B cell (primary cell): ENCODE measurements at regions not wholly inside any gene's neighbourhood (a gene's known extent, or its start where the extent isn't known, plus 50 kb on each side); places are given as distances from the start of the nearest gene placed in this dataset.

ENCODE experiments used
- ATAC-seq: fragments of 200-7000 bp; cut with Tn5 transposase; one replicate; pipeline ENCODE4 v1.10.0; 2021; ENCODE audit warnings: low read depth, mild to moderate bottlenecking, moderate number of reproducible peaks, moderate library complexity
- CTCF ChIA-PET: fragments of 350-600 bp; sonication (Branson Sonifier 250); formaldehyde crosslinking; loops from one replicate; lab custom pipeline; 2021; ENCODE audit warnings: antibody characterized with exemption, inconsistent platforms; lab: Charles Lee
- POLR2A ChIA-PET: fragments of 350-600 bp; sonication (Branson Sonifier 250); formaldehyde crosslinking; loops from one replicate; lab custom pipeline; 2021; ENCODE audit warnings: antibody characterized with exemption; lab: Charles Lee
- DNase-seq: peaks from one replicate; pipeline ENCODE4 v3.0.0; 2013
- H2AFZ ChIP-seq: 2 replicates; pipeline ENCODE4 v1.6.1; 2012; ENCODE audit warnings: mild to moderate bottlenecking, low read depth, low read length; ENCODE audit not compliant: insufficient read depth, poor library complexity, severe bottlenecking
- H3K27ac ChIP-seq, 2 donors: 1 replicate in 1 of 2; 2 replicates in 1 of 2; pipeline ENCODE4 v1.5.1; 2012 to 2013; ENCODE audit warnings: low read length in 2 of 2, mild to moderate bottlenecking in 2 of 2, moderate library complexity in 1 of 2
- H3K27me3 ChIP-seq, 4 experiments: fragments of 200-600 bp in 1 of 4; sonication (generic) in 1 of 4; replicated peaks in 1 of 4; 1 replicate in 2 of 4; 2 replicates in 2 of 4; pipeline versions ENCODE4 v1.6.1 to v1.7.0; 2013 to 2016; ENCODE audit warnings: low read length in 3 of 4, mild to moderate bottlenecking in 2 of 4, mixed read lengths in 1 of 4, moderate library complexity in 1 of 4; ENCODE audit not compliant: insufficient read depth in 4 of 4, control insufficient read depth in 3 of 4; ENCODE audit errors: control extremely low read depth in 1 of 4
- H3K36me3 ChIP-seq, 2 experiments: replicated peaks in 1 of 2; 1 replicate in 1 of 2; 2 replicates in 1 of 2; pipeline versions ENCODE4 v1.6.1 to v1.7.1; 2013; ENCODE audit warnings: low read length in 1 of 2; ENCODE audit not compliant: insufficient read depth in 2 of 2, control insufficient read depth in 1 of 2; ENCODE audit errors: control extremely low read depth in 1 of 2, extremely low read depth in 1 of 2
- H3K4me1 ChIP-seq, 2 donors: fragments of 200-600 bp in 1 of 2; sonication (generic) in 1 of 2; 1 replicate in 1 of 2; 2 replicates in 1 of 2; pipeline versions ENCODE4 v1.5.1 to v1.6.1; 2013 to 2017; ENCODE audit warnings: low read length in 2 of 2; ENCODE audit not compliant: control insufficient read depth in 2 of 2, insufficient read depth in 2 of 2
- H3K4me2 ChIP-seq: replicated peaks from 2 replicates; pipeline ENCODE3; 2012; ENCODE audit warnings: mild to moderate bottlenecking, low read depth, low read length; ENCODE audit not compliant: poor library complexity, severe bottlenecking
- H3K4me3 ChIP-seq, 5 experiments: fragments of 200-600 bp in 1 of 5; sonication (generic) in 1 of 5; 1 replicate in 3 of 5; 2 replicates in 2 of 5; pipeline versions ENCODE4 v1.5.1 to v1.7.0; 2011 to 2016; ENCODE audit warnings: low read length in 4 of 5, mild to moderate bottlenecking in 4 of 5, low read depth in 2 of 5, control low read depth in 1 of 5, moderate library complexity in 1 of 5; ENCODE audit not compliant: insufficient read depth in 1 of 5; ENCODE audit errors: control extremely low read depth in 1 of 5, extremely low read depth in 1 of 5
- H3K79me2 ChIP-seq: fragments of 200-600 bp; sonication (generic); one replicate; pipeline ENCODE4 v1.6.0; 2016; ENCODE audit warnings: low read length; ENCODE audit not compliant: control insufficient read depth, insufficient read depth
- H3K9ac ChIP-seq: fragments of 200-600 bp; sonication (generic); 2 replicates; pipeline ENCODE4 v1.6.1; 2017; ENCODE audit warnings: mild to moderate bottlenecking, low read length, moderate library complexity
- H3K9me3 ChIP-seq, 3 donors: one replicate each; pipeline versions ENCODE4 v1.6.1 to v1.7.1; 2013; ENCODE audit warnings: low read length in 2 of 3; ENCODE audit not compliant: control insufficient read depth in 2 of 3, insufficient read depth in 1 of 3; ENCODE audit errors: control extremely low read depth in 1 of 3
- H4K20me1 ChIP-seq: 2 replicates; pipeline ENCODE4 v1.6.0; 2012; ENCODE audit warnings: mild to moderate bottlenecking, low read length; ENCODE audit not compliant: insufficient read depth, control insufficient read depth, poor library complexity, severe bottlenecking
- H3K27ac Mint-ChIP-seq: one replicate; pipeline ENCODE4 v1.8.0; 2021; ENCODE audit warnings: mixed read lengths
- H3K27me3 Mint-ChIP-seq: one replicate; pipeline ENCODE4 v1.8.0; 2021; ENCODE audit warnings: mixed read lengths
- H3K4me1 Mint-ChIP-seq: one replicate; pipeline ENCODE4 v1.8.0; 2021; ENCODE audit warnings: mixed read lengths
- H3K4me3 Mint-ChIP-seq: one replicate; pipeline ENCODE4 v1.8.0; 2021; ENCODE audit warnings: mixed read lengths
- H3K9me3 Mint-ChIP-seq: one replicate; pipeline ENCODE4 v1.8.0; 2022; ENCODE audit warnings: mixed read lengths; ENCODE audit not compliant: insufficient read depth
- EZH2 ChIP-seq: IDR thresholded peaks from 2 replicates; pipeline ENCODE4 v1.6.1; 2012; ENCODE audit warnings: borderline replicate concordance, low read depth, mild to moderate bottlenecking, moderate library complexity, low read length; ENCODE audit not compliant: insufficient read depth, poor library complexity, severe bottlenecking
- WGBS: methylation state at CpG from one replicate; pipeline ENCODE4 v1.1.5; 2013; ENCODE audit warnings: missing lambda C conversion rate; ENCODE audit not compliant: insufficient coverage; 5-methylcytosine and 5-hydroxymethylcytosine counted together
- intact Hi-C: fragments of 100-400 bp; cut with micrococcal nuclease; formaldehyde crosslinking; loops from one replicate; pipeline ENCODE4 v1.10.0; 2022
- TF ChIP-seq, protein P1 (sequence below): fragments of 200-600 bp; IDR thresholded peaks from one replicate; pipeline ENCODE4 v1.8.0; 2022; ENCODE audit warnings: antibody characterized with exemption, mild to moderate bottlenecking

GRCh38 chr11:32310214-32310601 is 125.1 kb downstream of the WT1 start:
- no peaks in the 10 kb centered on the region for H3K4me1 ChIP-seq
- H3K9me3 Mint-ChIP-seq = no peaks in the 10 kb centered on the region
- no peaks in the 10 kb centered on the region for H3K79me2 ChIP-seq
- CTCF ChIA-PET = no interaction called here
- no peaks in the 10 kb centered on the region for H3K27me3 ChIP-seq
- H3K4me2 ChIP-seq = no peak overlapping the region
- no peak overlapping the region for H3K9ac ChIP-seq
- no peak overlapping the region for H3K4me3 Mint-ChIP-seq
- no peak for TF ChIP-seq EZH2
- TF ChIP-seq, protein P1, sequence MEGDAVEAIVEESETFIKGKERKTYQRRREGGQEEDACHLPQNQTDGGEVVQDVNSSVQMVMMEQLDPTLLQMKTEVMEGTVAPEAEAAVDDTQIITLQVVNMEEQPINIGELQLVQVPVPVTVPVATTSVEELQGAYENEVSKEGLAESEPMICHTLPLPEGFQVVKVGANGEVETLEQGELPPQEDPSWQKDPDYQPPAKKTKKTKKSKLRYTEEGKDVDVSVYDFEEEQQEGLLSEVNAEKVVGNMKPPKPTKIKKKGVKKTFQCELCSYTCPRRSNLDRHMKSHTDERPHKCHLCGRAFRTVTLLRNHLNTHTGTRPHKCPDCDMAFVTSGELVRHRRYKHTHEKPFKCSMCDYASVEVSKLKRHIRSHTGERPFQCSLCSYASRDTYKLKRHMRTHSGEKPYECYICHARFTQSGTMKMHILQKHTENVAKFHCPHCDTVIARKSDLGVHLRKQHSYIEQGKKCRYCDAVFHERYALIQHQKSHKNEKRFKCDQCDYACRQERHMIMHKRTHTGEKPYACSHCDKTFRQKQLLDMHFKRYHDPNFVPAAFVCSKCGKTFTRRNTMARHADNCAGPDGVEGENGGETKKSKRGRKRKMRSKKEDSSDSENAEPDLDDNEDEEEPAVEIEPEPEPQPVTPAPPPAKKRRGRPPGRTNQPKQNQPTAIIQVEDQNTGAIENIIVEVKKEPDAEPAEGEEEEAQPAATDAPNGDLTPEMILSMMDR = no peak
- H3K27me3 Mint-ChIP-seq = peaks cover 5% of the 10 kb centered on the region
- 67% methylated on average over 1 of the region's 6 CpGs for WGBS
- no peaks in the 10 kb centered on the region for H3K9me3 ChIP-seq
- no peak overlapping the region for H3K27ac ChIP-seq
- H2AFZ ChIP-seq = no peak overlapping the region
- H3K36me3 ChIP-seq = no peaks in the 10 kb centered on the region
- H3K27ac Mint-ChIP-seq = no peak overlapping the region
- no peaks in the 10 kb centered on the region for H3K4me1 Mint-ChIP-seq
- no peak for ATAC-seq
- POLR2A ChIA-PET = no interaction called here
- H4K20me1 ChIP-seq = no peaks in the 10 kb centered on the region
- no peak overlapping the region for H3K4me3 ChIP-seq
- no peak for DNase-seq
- intact Hi-C loops = no loop called here

GRCh38 chr11:32311346-32312065 is 123.8 kb downstream of the WT1 start:
- H3K4me3 ChIP-seq = no peak overlapping the region
- no peaks in the 10 kb centered on the region for H3K36me3 ChIP-seq
- Mint-ChIP-seq H3K27ac (no peak overlapping the region), H3K4me3 (no peak overlapping the region), H3K27me3 (peaks cover 5% of the 10 kb centered on the region), H3K9me3 (no peaks in the 10 kb centered on the region), H3K4me1 (no peaks in the 10 kb centered on the region)
- TF ChIP-seq EZH2 = no peak
- TF ChIP-seq, protein P1 = no peak
- peaks cover 0 to 4% (median 0%) of the 10 kb centered on the region in 4 experiments for H3K27me3 ChIP-seq
- H3K27ac ChIP-seq = no peak overlapping the region
- intact Hi-C loops = no loop called here
- H3K4me2 ChIP-seq = no peak overlapping the region
- no peaks in the 10 kb centered on the region for H3K79me2 ChIP-seq
- H3K4me1 ChIP-seq = no peaks in the 10 kb centered on the region
- no peak for ATAC-seq
- 88% methylated on average over 2 of the region's 6 CpGs for WGBS
- H4K20me1 ChIP-seq = no peaks in the 10 kb centered on the region
- DNase-seq = no peak
- no peaks in the 10 kb centered on the region for H3K9me3 ChIP-seq
- POLR2A ChIA-PET = no interaction called here
- CTCF ChIA-PET = interaction anchor here (0.8 kb wide), 1 partner anchor 27 kb away, joined by 3 read pairs; no protein-coding TSS in a partner anchor
- H3K9ac ChIP-seq = no peak overlapping the region
- H2AFZ ChIP-seq = no peak overlapping the region
